NCI-H146 treated with DMSO at 0.1 percent for 48 hours (cell line): ENCODE measurements at regions not wholly inside any gene's neighbourhood (a gene's known extent, or its start where the extent isn't known, plus 50 kb on each side); places are given as distances from the start of the nearest gene placed in this dataset.

Source experiments
- DNase-seq: peaks from one replicate; lab custom pipeline; 2025; ENCODE audit not compliant: unreplicated experiment; lab: John Stamatoyannopoulos, UW

DNA sequence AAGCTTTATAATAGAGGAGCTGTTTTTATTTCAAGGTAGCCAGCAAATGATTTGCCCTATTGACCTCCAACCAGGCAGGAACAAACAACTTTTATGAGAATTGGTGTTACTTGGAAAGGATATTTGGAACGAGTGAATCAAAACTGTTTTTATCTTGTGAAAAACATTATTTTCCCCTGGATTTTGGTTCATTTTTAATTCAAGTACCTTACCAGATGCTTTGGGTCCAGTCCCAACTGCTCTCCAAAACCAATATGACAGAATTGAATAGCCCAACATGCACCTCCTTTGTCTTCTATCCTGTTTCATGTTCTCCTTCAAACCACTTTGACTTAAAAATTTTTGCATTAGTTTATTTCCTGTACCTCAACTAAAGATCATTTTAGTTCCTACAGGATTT, 178.6 kb upstream of the RBMS1 start:
- no peak for DNase-seq

- no peak for DNase-seq
Measured at GRCh38 chr2:160674146-160674750, 180.6 kb upstream of the RBMS1 start.

DNA sequence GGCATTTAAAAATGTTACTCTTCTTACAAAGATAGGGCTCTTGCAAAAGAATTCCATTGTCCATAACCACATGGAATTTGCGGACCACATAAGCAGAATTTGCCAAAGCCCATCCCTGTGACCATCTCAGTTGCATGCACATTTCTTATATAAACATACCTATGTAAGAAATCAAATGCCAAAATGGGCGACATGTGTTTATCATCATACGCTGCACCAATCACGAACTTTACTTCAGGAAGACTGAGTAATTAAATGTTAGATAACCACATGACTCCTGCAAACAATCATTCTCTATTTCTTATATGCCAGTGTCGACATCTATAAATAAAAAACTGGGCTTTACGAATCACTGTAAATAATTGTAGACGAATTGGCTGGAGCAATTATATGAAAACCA, 186.1 kb upstream of the RBMS1 start:
- no peak for DNase-seq

DNA sequence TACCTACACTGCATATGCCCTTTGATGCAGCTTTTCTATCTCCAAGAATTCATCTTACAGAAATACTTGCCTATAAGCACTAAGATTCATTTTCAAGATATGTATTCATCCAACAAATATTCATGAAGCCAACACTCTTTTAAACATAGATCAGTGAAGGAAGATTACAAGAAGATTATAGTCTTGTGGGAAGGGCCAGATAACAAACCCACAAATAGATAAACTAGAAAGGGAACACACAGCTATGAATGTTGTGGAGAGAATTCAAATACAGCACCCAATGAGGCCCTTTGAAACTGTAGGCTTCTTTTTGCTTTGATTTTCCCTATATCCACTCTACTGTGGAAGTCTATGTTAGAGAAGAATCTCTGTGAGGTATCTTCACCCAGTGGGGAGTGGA, 186.7 kb upstream of the RBMS1 start:
- DNase-seq, result no peak

- no peak for DNase-seq
Measured at GRCh38 chr2:160680974-160681373, 187.4 kb upstream of the RBMS1 start.

DNA sequence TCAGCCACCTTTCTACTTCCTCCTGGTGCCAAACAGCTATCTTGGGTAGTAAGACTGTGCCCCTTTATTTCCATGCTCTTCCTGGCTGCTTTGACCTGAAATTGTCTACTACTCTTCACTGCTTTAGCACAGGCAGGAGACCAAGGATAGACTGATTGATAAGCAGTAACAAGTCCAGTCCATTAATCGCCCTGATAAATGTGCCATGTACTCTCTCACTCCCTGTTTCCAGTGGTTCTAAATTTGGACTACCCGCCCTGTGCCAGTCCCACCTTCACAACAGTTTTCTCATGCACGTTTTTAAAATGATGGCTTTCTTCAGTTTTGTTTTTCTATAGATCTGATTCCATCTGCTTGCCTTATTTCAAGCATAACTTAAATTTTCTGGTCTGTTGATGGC, 189.6 kb upstream of the RBMS1 start:
- DNase-seq, result no peak

DNA sequence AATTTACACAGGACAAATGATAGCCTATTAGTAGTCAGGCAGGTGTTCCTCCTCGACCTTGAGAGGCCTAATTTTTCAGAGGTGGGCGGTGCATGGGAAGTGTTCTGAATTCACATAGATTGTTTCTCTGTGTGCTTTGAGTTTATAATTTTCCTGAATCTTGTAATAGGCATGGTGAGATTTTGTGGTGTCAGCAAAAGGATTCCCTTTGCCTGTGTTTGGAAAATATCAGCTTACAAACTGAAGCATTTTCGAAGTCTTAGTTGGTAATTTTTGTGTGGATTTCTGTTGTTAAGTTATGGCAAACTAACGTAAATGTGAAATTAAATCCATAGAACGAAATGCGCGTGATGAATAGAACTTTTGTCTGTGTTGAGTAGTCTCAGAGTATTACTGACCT, 194.0 kb upstream of the RBMS1 start:
- DNase-seq, result no peak

DNA sequence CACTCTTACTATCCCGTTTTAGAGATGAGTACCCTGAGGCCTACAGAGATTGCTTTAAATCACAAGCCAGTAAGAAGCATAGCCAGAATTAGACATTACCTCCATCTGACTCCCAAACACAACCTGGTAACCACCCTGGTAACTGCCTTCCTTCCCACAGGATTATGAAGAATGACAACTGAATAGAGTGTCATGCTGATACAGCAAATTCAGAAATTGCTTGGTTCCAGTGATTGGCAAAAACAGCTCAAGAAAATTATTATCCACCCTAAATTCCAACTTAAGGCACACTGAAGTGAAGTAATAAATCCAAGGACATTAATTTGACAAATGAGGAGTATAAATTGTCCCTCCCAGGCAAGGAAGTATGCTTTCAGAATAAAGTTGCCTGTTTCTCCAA, 195.8 kb upstream of the RBMS1 start:
- DNase-seq, result no peak

- DNase-seq, result no peak
Measured at GRCh38 chr2:160694221-160694620, 200.6 kb upstream of the RBMS1 start.

GRCh38 chr2:160694631-160695030, 201.0 kb upstream of the RBMS1 start:
- DNase-seq, result no peak

DNA sequence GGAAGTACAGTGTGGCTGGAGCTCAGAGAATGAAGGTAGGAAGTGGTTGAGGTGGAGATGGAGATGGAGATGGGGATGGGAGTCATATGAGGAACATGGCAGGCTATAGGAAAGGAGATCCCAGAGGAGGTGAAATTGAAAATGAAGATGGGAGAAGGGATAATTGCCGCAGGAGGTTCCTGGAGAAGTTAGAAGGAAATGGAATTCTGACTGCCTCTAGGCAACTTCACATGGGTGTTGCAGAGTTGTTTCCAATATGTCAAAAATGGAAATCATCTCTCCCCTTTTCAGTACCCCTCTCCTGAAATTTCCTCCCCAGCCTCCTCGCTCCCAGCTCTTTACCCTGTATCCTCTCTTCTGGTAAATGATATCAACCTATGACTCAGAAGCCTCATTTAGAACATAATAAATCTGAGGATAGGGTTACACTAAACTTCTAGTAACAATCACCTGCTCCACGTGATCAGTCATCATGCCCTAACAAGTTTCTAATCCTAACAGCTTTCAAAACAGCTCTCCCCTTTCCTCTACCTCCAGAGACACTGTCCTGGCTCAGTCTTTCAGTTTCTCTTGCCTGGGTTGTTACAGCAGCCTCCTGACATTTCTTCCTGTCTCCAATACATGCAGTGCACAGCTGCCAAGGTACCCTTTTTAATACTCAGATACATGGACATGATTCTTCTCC, 201.9 kb upstream of the RBMS1 start:
- DNase-seq, result no peak

DNA sequence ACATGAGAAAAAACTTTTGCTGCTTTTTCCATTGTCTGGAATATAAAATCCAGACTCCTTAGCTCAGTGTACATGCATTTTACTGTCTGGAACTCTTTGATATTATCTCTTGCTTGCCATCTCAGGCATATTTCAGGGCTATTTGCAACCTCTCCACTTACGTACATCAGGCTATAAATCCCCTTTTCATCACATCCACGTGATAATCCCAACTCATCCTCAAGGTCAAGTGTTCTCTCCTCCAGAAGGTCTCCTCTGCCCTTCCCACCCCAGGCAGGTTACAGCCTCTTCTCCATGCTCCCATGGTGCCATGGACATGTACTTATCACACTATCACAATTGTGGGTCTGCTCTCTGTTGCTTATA, 202.5 kb upstream of the RBMS1 start:
- no peak for DNase-seq

DNA sequence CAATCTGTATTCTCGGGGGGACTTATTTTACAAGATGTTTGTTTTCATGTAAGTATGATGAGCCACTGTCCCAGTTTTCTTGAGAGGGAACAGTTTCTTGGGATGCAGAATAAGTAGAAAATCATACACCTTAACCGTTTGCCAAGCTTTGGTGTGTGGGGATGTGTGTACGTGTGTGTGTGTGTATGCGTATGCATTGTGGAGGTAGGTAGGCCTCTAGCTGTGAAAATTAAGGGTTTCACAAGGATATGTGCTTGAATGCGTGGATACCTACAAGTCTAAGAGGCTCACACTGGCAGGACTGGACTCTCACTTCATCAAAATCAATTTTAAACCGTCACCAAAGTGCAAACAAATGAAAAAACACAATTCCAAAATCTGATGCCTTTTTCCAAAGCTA, 204.2 kb upstream of the RBMS1 start:
- DNase-seq, result no peak

DNA sequence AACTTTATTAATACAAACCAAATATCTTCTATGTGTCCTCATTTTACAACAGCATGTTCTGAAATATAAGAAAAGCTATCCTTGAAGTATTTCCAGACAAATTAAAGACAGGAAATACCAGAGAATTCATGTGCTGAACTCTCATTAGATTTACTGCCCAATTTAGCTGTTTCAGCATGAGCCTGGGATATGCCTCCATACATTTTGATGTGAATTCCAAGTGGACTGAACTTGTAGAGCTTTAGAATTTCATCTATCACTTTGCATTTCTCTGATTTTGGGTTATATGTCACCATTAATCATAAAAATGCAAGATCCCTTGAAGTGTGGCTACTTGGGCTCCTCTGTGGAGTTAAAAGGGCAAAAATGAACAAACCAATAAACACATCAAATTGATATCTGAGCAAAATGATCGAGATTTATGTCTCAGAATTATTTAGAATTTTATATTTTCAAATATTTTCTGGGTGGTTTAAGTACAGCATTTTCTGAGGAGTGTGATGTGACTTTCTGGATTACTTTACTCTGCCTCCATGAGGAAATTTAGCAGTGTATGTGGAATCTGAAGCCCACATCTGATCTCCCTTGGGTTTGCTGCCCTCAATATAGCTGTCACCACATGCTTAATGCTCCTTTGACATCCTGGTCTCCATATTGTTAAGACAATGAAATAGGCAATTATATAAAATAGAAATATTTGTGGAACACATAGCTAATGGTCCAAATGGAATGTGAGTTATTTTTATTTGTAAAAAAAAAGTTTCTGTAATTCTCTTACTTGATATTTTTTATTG, 206.6 kb upstream of the RBMS1 start:
- DNase-seq, result no peak

DNA sequence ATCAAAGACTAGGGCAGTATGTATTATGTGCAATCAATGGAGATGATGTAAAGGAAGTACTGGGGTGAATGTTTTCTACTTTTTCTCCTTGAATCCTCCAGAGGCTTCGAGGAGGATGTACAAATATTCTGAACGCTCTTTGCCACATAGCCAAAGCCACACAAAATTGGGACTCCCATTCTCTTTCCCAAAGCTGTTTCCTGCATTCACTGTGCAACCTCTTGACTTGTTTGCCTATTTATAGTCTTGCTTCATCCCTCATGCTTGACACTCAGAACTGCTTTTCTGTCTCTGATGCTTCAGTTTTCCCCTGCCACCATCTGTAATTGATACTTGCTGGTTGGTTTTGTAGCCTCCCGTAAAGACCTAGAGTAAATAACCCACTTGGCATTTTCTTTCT, 208.2 kb upstream of the RBMS1 start:
- DNase-seq, result no peak

DNA sequence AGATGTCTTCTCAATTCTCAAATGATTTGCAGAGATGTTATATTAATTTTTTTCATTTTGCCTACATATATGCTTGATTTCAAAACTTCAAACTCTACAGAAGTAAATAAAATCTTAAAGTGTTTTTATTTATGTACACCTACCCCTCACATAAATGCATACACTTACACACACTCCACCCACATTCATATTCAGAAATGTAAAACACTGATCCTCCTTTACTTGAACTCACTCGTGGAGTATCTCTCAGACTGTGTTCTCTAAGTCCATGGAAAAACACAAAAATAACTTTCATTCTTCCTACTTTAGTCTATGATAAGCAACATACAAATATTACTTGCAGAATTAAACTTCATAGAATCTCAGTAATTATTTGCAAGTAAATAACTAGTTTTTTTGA, 209.1 kb upstream of the RBMS1 start:
- DNase-seq, result no peak

DNA sequence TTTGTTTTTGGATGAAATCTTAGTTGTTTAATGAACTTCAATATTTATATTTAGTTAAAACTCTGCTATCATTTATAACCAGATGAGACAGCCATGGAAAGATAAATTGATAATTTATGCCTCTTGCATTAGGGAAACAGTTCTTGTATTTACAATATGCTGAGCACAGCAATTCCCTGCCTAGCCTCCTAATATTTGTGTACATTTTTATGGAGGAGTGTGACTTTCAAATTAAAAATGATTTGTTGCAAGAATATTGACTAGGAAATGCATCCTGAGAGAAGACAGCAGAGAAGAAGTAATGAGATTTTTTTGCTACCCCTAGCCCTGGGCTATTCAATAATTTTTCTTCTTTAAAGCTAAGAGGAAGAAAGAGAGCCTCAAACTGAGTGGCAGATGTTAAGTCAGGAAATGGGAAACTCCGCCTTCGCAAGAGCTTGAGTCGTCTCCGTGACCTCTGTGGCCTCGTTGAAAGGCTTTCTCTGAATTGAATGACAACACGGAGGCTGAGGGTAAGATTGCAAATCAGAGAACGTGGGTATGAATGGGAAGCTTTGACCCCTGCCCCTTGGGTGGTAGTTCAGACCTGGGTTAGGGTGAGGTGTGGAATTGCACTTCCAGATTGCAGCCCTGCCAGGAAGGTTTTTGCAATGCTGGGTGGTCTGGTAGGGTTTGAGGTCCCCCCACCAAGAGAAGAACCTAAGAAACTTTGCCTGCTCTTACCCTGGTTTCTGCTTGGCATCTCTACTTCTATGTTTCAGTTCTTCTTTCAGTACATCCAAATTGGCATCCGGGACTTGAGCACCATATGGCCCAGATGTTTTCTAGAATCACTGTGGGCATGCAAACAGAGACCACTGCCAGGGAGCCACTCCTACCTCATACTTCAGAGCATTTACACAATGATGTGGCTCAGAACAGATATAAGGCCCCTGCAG, 210.3 kb upstream of the RBMS1 start:
- DNase-seq, result no peak

- DNase-seq, result no peak
Measured at GRCh38 chr2:160715428-160715827, 221.8 kb upstream of the RBMS1 start.

- no peak for DNase-seq
Measured at GRCh38 chr2:160719116-160719515, 225.5 kb upstream of the RBMS1 start.

DNA sequence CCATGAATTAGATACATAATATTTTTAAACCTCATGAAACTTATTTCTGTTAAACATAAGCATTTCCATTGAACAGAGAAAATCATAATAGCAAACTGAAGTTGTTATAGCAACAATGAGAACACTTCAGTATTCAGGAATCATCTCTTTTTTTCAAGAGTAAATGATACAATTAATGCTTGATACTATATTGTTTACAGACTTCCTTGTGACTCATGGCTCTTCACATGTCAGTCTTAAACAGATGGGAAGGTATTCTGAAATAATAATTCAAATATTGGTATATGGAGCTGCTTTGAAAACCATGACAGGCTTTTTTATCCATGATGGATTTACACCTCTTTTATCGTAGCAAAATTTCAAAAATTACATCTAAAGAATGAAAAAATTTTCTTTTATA, 226.5 kb upstream of the RBMS1 start:
- no peak for DNase-seq
